HG03521 (cell line): ENCODE measurements at regions not wholly inside any gene's neighbourhood (a gene's known extent, or its start where the extent isn't known, plus 50 kb on each side); places are given as distances from the start of the nearest gene placed in this dataset.
"Not testable (repeated sequence)": the region's sequence is repeated elsewhere in the genome, so short reads cannot be mapped to it uniquely, and the experiment has no call there.

Source experiments
- ATAC-seq: cut with Tn5 transposase; IDR thresholded peaks from one replicate; pipeline ENCODE4 v1.9.1; 2021; ENCODE audit warnings: mild to moderate bottlenecking, moderate library complexity; ENCODE audit not compliant: unreplicated experiment

GRCh38 chr22:49006207-49007012 lies 821.3 kb downstream of the BRD1 start:
- no peak for ATAC-seq

GRCh38 chr22:49005557-49005956 lies 822.1 kb downstream of the BRD1 start:
- ATAC-seq: no peak

- ATAC-seq: no peak
Observed at GRCh38 chr22:49004484-49005399, 822.9 kb downstream of the BRD1 start.

DNA sequence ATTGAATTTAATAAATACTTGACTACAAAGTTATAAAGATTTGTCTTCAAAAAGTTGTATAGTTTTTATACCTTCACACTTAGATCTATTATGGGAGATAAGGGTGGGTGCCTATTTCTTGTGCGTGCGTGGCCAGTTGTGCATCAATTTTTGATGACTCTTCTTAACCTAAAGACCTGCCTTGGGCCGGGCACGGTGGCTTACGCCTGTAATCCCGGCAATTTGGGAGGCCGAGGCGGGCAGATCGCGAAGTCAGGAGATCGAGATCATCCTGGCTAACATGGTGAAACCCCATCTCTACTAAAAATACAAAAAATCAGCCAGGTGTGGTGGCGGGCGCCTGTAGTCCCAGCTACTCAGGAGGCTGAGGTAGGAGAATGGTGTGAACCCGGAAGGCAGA lies 830.1 kb downstream of the BRD1 start:
- ATAC-seq: not testable (repeated sequence)

DNA sequence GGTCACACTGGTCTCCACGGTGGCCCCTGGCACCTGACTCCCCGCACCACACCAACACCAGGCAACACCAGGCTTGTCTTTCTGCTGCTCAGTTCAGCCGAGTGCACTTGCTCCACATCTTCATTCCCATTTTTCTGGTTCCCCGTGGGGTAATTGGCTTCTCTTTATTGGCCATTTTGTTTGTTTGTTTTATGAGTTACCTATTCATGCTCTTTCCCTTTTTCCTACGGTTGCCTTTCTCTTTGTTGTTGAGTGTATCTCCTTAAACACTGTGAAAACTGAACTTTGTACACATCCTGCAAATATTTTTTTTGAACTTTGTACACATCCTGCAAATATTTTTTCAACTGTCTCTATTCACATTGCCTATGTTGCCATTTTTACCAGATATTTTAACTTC lies 834.0 kb downstream of the BRD1 start:
- no peak for ATAC-seq

GRCh38 chr22:48984639-48985038 lies 843.0 kb downstream of the BRD1 start:
- ATAC-seq: no peak

DNA sequence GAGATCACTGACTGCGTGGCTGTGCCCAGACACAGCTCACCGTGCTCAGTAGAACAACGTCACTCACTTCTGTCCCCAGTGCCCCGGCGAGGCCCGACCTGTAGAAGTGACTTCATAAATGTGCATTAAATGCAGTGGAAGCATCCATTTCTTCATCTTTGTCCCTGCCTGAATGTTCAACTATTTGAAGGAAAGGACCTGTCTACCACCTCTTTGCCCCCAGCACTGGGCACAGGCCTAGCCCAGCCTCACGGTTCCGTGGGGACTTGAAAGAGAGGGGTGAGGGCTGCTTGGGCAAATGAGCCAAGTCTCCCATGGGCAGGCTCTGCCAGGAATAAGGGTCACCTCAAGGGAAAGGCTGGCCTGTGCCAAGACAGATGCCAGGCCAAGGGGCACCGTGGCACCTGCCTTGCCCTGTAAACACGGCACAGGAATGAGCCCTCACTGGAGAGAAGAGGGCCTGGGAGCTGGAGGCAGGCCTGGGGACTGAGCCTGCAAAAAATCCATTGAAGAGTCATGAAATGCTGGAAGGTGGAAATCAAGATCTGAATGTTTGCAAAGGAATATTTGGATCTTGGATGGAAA lies 845.3 kb downstream of the BRD1 start:
- ATAC-seq: no peak

- no peak for ATAC-seq
Observed at GRCh38 chr22:48981371-48982061, 846.2 kb downstream of the BRD1 start.

DNA sequence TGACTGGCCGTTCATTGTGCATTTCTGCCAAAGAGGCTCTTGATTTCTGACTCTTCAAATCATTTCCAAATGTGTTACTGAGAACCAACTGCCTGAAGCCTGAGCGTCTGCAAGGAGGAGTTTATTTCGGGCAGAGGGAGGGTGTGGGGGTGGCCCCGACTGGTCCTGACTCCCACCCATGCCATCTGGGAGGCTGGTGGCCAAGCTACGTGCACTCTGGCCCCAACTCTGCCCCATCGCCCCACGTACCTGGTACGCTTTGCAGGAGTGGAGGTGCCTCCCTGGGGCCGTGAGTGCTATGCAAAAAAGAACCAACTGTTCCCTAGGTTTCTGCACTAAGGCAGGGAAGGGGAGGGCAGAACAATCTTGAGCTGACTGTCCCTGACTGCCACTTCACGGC lies 846.8 kb downstream of the BRD1 start:
- no peak for ATAC-seq

- no peak for ATAC-seq
Observed at GRCh38 chr22:48980409-48980808, 847.3 kb downstream of the BRD1 start.

DNA sequence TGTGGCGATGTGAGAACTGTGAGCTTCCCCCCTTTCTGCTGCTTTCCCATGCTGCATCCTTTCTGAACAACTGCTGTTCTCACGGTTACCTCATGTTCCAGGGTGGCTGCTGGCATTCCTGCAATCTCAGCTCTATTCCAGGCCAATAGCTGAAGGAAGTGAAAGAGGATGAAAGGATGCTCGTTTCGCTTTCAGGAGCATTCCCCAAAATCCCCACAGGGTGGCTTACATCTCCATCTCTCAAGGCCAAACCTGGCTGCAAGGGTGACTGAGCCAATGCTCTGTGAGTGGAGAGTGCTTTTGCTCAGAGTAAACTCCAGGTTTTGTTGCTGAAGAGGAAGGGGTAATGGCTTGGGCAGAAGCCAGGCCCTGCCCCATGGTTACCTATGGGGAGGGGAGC lies 848.2 kb downstream of the BRD1 start:
- ATAC-seq: no peak

- no peak for ATAC-seq
Observed at GRCh38 chr22:48976556-48977535, 850.8 kb downstream of the BRD1 start.

DNA sequence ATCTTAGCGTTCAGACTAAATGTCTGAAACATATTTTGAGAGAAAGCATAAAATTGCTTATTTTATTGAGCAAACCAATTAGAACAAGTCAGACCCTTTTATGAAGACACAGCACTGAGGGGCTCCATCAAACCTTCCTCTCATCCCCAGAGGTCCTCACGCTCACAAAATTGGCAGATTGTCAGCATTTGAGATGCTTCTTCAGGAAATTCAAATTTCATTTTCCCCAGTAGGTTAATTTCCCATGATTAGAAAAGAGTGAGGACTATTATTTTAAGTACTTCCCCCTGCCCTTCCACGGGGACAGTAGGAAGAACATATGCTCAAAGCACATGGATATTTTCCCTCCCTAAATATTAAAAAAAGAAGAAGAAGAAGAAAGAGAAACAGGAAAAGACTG lies 851.8 kb downstream of the BRD1 start:
- ATAC-seq: no peak

DNA sequence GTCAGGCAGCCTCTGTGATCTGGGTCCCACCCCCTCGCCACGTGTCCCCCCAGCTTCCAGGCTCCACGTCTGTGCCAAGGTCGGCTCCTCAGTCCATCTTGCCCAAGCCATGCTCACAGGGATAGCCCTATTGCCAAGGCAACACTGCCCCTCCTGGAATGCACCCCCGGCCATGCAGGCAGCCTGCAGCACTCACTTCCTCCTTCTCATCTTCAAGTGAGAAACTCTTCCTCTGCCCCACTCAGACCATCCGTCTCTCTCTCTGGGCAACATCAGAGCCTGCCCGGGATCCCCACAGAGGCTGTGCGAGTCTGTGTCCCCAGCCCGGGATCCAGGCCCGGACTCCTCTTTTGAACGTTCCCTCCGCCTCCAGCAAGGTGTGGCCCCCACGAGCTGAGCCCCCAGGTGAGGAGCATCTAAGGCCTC lies 852.3 kb downstream of the BRD1 start:
- ATAC-seq: no peak

DNA sequence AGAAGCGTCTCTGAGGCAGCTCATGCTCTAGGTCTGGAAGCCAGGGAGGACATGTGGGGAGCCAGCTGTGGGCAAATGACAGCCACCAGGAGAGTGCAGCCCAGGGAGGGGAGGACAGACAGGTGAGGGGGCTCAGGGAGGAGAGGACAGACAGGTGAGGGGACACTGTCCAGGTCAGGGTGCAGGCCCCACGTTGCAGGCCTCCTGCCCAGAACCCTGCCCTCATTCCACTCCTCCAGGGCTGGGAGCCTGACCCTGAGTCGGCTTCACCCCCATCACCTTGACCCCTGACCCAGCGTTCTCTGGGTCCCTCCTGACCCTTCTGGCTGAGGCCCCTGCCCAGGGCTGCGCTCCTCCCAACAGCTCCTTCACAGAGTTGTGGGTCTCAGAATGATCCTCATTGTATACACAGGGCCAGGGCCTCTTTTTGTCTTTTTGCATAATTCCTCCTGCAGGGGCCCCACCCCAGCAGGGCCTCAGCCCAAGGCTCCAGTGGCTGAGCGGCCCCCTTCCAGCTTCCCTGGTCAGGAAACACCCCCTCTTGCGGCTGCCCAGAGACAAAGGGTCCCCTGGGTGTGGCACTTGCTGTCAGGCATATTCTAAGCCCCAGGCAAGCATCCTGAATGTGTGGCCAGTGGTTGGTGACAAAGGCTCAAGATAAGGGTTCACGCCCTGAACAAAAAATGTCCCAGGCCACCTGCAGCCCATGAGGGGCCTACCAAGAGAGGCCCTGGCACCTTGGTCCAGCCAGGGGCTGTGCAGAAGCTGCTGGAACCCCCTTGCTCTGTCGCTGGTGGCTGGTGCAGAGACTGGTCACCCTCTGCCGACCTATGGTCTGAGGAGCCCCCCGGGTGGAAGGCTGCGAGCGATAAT lies 853.0 kb downstream of the BRD1 start:
- ATAC-seq: no peak

- no peak for ATAC-seq
Observed at GRCh38 chr22:48973694-48974041, 854.0 kb downstream of the BRD1 start.

- ATAC-seq: no peak
Observed at GRCh38 chr22:48972979-48973693, 854.5 kb downstream of the BRD1 start.

DNA sequence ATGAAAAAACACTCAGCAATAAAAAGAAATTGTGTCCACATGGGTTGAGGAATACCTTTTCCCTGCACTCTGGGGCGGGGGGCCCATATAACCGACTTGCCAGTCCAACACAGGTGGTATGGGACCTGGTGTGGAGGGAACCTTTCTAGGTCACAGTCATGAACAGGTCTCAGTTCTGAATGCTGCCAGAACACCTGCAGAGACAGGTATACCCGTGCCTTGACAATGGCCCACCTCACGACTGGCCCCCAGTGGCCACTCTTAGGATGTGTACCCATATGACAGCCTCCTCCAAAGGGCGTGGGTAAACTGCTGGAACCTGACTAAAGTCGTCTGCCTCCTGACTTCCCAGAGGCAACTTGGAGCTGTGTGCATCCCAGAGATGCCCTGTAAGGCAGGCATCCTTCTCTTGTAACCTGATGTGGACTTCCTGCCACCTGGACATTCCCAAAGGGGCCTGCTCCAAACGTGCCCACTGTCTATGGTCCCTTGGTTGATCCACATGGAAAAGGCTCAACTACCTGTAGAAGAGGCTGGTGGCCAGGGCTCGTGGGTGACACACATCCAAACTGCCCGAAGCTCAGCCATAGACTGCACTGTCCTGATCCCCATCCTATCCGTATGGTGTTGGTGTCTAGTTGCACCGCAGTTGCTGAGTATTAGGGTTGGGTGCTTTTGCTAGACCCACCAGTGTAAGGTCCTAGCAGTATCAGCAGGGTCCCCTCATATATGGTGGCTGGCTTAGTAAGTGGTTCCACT lies 859.3 kb downstream of the BRD1 start:
- no peak for ATAC-seq
